Naive thymus-derived CD4-positive, alpha-beta T cell (primary cell): ENCODE measurements at regions not wholly inside any gene's neighbourhood (a gene's known extent, or its start where the extent isn't known, plus 50 kb on each side); places are given as distances from the start of the nearest gene placed in this dataset.

Experiments
- ATAC-seq: fragments of 150-1000 bp; cut with Tn5 transposase; 2 replicates; pipeline ENCODE4 v1.10.0; 2021; ENCODE audit warnings: mild to moderate bottlenecking, moderate library complexity
- CTCF ChIA-PET: fragments of 350-600 bp; sonication (Branson Sonifier 250); formaldehyde crosslinking; loops from one replicate; lab custom pipeline; 2021; ENCODE audit warnings: antibody characterized with exemption; lab: Charles Lee
- POLR2A ChIA-PET: fragments of 350-600 bp; sonication (Branson Sonifier 250); formaldehyde crosslinking; loops from one replicate; lab custom pipeline; 2021; ENCODE audit warnings: antibody characterized with exemption, inconsistent platforms; lab: Charles Lee
- DNase-seq, 9 donors: peaks; one replicate each; pipeline versions ENCODE4 v3.0.0 to v3.0.0-alpha.2; 2020 to 2022; ENCODE audit warnings: mixed read lengths in 1 of 9
- H3K27ac ChIP-seq: one replicate; pipeline ENCODE4 v1.7.0; 2013; ENCODE audit warnings: mild to moderate bottlenecking, low read depth, low read length, moderate library complexity
- H3K27me3 ChIP-seq, 2 donors: one replicate each; pipeline ENCODE4 v1.7.0; 2013; ENCODE audit warnings: low read length in 2 of 2, mild to moderate bottlenecking in 2 of 2, moderate library complexity in 2 of 2; ENCODE audit not compliant: control insufficient read depth in 2 of 2, insufficient read depth in 2 of 2
- H3K36me3 ChIP-seq, 3 experiments: 1 replicate in 2 of 3; 2 replicates in 1 of 3; pipeline ENCODE4 v1.7.0; 2013; ENCODE audit warnings: low read length in 3 of 3, mild to moderate bottlenecking in 3 of 3, moderate library complexity in 1 of 3; ENCODE audit not compliant: insufficient read depth in 3 of 3, control insufficient read depth in 2 of 3
- H3K4me1 ChIP-seq, 2 donors: one replicate each; pipeline ENCODE4 v1.7.0; 2013; ENCODE audit warnings: low read length in 2 of 2, mild to moderate bottlenecking in 2 of 2, moderate library complexity in 1 of 2; ENCODE audit not compliant: control insufficient read depth in 2 of 2, insufficient read depth in 2 of 2
- H3K4me3 ChIP-seq: 2 replicates; pipeline ENCODE4 v1.7.0; 2013; ENCODE audit warnings: mild to moderate bottlenecking, low read length
- H3K9me3 ChIP-seq, 3 experiments: 1 replicate in 2 of 3; 2 replicates in 1 of 3; pipeline ENCODE4 v1.7.0; 2013; ENCODE audit warnings: low read length in 3 of 3; ENCODE audit not compliant: control insufficient read depth in 2 of 3
- H3K27ac Mint-ChIP-seq, 9 donors: one replicate each; pipeline ENCODE4 v1.8.0; 2020 to 2022; ENCODE audit warnings: mixed read lengths in 9 of 9, mild to moderate bottlenecking in 8 of 9, moderate library complexity in 5 of 9, inconsistent platforms in 2 of 9
- H3K27me3 Mint-ChIP-seq, 5 donors: one replicate each; pipeline ENCODE4 v1.8.0; 2021 to 2022; ENCODE audit warnings: mixed read lengths in 5 of 5, mild to moderate bottlenecking in 1 of 5
- H3K36me3 Mint-ChIP-seq, 5 donors: one replicate each; pipeline ENCODE4 v1.8.0; 2020 to 2022; ENCODE audit warnings: mixed read lengths in 5 of 5, mild to moderate bottlenecking in 3 of 5, inconsistent platforms in 1 of 5
- H3K4me1 Mint-ChIP-seq, 7 donors: one replicate each; pipeline ENCODE4 v1.8.0; 2020 to 2022; ENCODE audit warnings: mixed read lengths in 7 of 7, mild to moderate bottlenecking in 3 of 7, inconsistent platforms in 1 of 7
- H3K4me3 Mint-ChIP-seq, 10 donors: one replicate each; pipeline ENCODE4 v1.8.0; 2020 to 2022; ENCODE audit warnings: mild to moderate bottlenecking in 10 of 10, mixed read lengths in 10 of 10, moderate library complexity in 6 of 10, inconsistent platforms in 2 of 10
- H3K9me3 Mint-ChIP-seq, 11 donors: one replicate each; pipeline ENCODE4 v1.8.0; 2020 to 2022; ENCODE audit warnings: mixed read lengths in 11 of 11, mild to moderate bottlenecking in 4 of 11, inconsistent platforms in 1 of 11, moderate library complexity in 1 of 11
- intact Hi-C, 2 donors: fragments of 100-400 bp; cut with micrococcal nuclease; formaldehyde crosslinking; loops; one replicate each; pipeline ENCODE4 v1.15.1; 2023

GRCh38 chr1:199335496-199335895 is 692.0 kb upstream of the NR5A2 start:
- no peaks in the 10 kb centered on the region for H3K36me3 Mint-ChIP-seq
- intact Hi-C loops, result no loop called here
- peaks cover 0 to 3% (median 0%) of the 10 kb centered on the region in 11 donors for H3K9me3 Mint-ChIP-seq

GRCh38 chr1:199336745-199337640 is 690.5 kb upstream of the NR5A2 start:
- no peaks in the 10 kb centered on the region for H3K36me3 Mint-ChIP-seq
- intact Hi-C loops, result no loop called here
- DNase-seq (no peak), ATAC-seq (no peak)
- H3K27me3 Mint-ChIP-seq, result peaks cover 11 to 30% (median 25%) of the 10 kb centered on the region in 5 donors
- H3K27ac Mint-ChIP-seq, result no peak overlapping the region
- Histone ChIP-seq H3K4me1 (no peaks in the 10 kb centered on the region), H3K4me3 (no peak overlapping the region), H3K27me3 (peaks cover 0 to 3% of the 10 kb centered on the region in 2 donors), H3K27ac (no peak overlapping the region), H3K9me3 (no peaks in the 10 kb centered on the region), H3K36me3 (no peaks in the 10 kb centered on the region)
- H3K4me3 Mint-ChIP-seq, result no peak overlapping the region
- H3K9me3 Mint-ChIP-seq, result peaks cover 0 to 3% (median 0%) of the 10 kb centered on the region in 11 donors
- ChIA-PET POLR2A (no interaction called here), CTCF (no interaction called here)
- H3K4me1 Mint-ChIP-seq, result no peaks in the 10 kb centered on the region

More at GRCh38 chr1:199335496-199335895, 692.0 kb upstream of the NR5A2 start:
- CTCF ChIA-PET, result no interaction called here
- no peak for ATAC-seq
- Histone ChIP-seq H3K27me3 (no peaks in the 10 kb centered on the region), H3K4me3 (no peak overlapping the region), H3K27ac (no peak overlapping the region), H3K9me3 (no peaks in the 10 kb centered on the region), H3K4me1 (no peaks in the 10 kb centered on the region), H3K36me3 (no peaks in the 10 kb centered on the region)
- Mint-ChIP-seq H3K27me3 (peaks cover 11 to 28% (median 23%) of the 10 kb centered on the region in 5 donors), H3K4me3 (no peak overlapping the region), H3K4me1 (no peaks in the 10 kb centered on the region), H3K27ac (no peak overlapping the region)
- no peak for DNase-seq
- POLR2A ChIA-PET, result no interaction called here

- no peaks in the 10 kb centered on the region for H3K4me1 Mint-ChIP-seq
- no peak overlapping the region for H3K4me3 Mint-ChIP-seq
- H3K9me3 Mint-ChIP-seq, result peaks cover 0 to 6% (median 0%) of the 10 kb centered on the region in 11 donors
- DNase-seq, result no peak
- Histone ChIP-seq H3K4me1 (no peaks in the 10 kb centered on the region), H3K27ac (no peak overlapping the region), H3K36me3 (no peaks in the 10 kb centered on the region), H3K4me3 (no peak overlapping the region), H3K27me3 (peaks cover 0 to 3% of the 10 kb centered on the region in 2 donors), H3K9me3 (no peaks in the 10 kb centered on the region)
- H3K36me3 Mint-ChIP-seq, result no peaks in the 10 kb centered on the region
- intact Hi-C loops, result no loop called here
- no peak for ATAC-seq
- ChIA-PET CTCF (no interaction called here), POLR2A (no interaction called here)
- peaks cover 16 to 30% (median 26%) of the 10 kb centered on the region in 5 donors for H3K27me3 Mint-ChIP-seq
- H3K27ac Mint-ChIP-seq, result no peak overlapping the region
These were observed 688.8 kb upstream of the NR5A2 start for GRCh38 chr1:199338760-199339159.

- H3K4me1 Mint-ChIP-seq, result no peaks in the 10 kb centered on the region
- Histone ChIP-seq H3K4me1 (no peaks in the 10 kb centered on the region), H3K27ac (no peak overlapping the region), H3K36me3 (no peaks in the 10 kb centered on the region), H3K27me3 (no peaks in the 10 kb centered on the region), H3K4me3 (no peak overlapping the region), H3K9me3 (no peaks in the 10 kb centered on the region)
- H3K9me3 Mint-ChIP-seq, result peaks cover 0 to 23% (median 7%) of the 10 kb centered on the region in 11 donors
- intact Hi-C loops, result no loop called here
- no peaks in the 10 kb centered on the region for H3K36me3 Mint-ChIP-seq
- no peak overlapping the region for H3K27ac Mint-ChIP-seq
- H3K4me3 Mint-ChIP-seq, result no peak overlapping the region
- POLR2A ChIA-PET, result no interaction called here
- DNase-seq (no peak), ATAC-seq (no peak)
- CTCF ChIA-PET, result no interaction called here
- H3K27me3 Mint-ChIP-seq, result peaks cover 2 to 22% (median 11%) of the 10 kb centered on the region in 5 donors
These were observed 675.2 kb upstream of the NR5A2 start for GRCh38 chr1:199352351-199352750.

- H3K4me1 ChIP-seq, result no peaks in the 10 kb centered on the region
- H3K36me3 ChIP-seq, result no peaks in the 10 kb centered on the region
- H3K27me3 ChIP-seq, result no peaks in the 10 kb centered on the region
- Mint-ChIP-seq H3K27ac (no peak overlapping the region), H3K9me3 (peaks cover 0 to 16% (median 6%) of the 10 kb centered on the region in 11 donors), H3K4me1 (no peaks in the 10 kb centered on the region), H3K36me3 (no peaks in the 10 kb centered on the region), H3K4me3 (no peak overlapping the region), H3K27me3 (peaks cover 1 to 15% (median 4%) of the 10 kb centered on the region in 5 donors)
- ChIA-PET CTCF (no interaction called here), POLR2A (no interaction called here)
- intact Hi-C loops, result no loop called here
- H3K4me3 ChIP-seq, result no peak overlapping the region
- ATAC-seq (no peak), DNase-seq (no peak)
- no peaks in the 10 kb centered on the region for H3K9me3 ChIP-seq
- no peak overlapping the region for H3K27ac ChIP-seq
These were observed 673.6 kb upstream of the NR5A2 start for GRCh38 chr1:199353906-199354305.

GRCh38 chr1:199356561-199356960 is 670.9 kb upstream of the NR5A2 start:
- H3K27me3 Mint-ChIP-seq, result peaks cover 0 to 13% (median 0%) of the 10 kb centered on the region in 5 donors
- no peak overlapping the region for H3K4me3 ChIP-seq
- H3K9me3 Mint-ChIP-seq, result peaks cover 0 to 7% (median 0%) of the 10 kb centered on the region in 11 donors
- DNase-seq (no peak), ATAC-seq (no peak)
- no peaks in the 10 kb centered on the region for H3K4me1 Mint-ChIP-seq
- H3K27ac ChIP-seq, result no peak overlapping the region
- H3K9me3 ChIP-seq, result no peaks in the 10 kb centered on the region
- no peaks in the 10 kb centered on the region for H3K36me3 Mint-ChIP-seq
- H3K4me3 Mint-ChIP-seq, result no peak overlapping the region
- POLR2A ChIA-PET, result no interaction called here
- CTCF ChIA-PET, result no interaction called here
- H3K27ac Mint-ChIP-seq, result no peak overlapping the region
- H3K4me1 ChIP-seq, result no peaks in the 10 kb centered on the region
- no peaks in the 10 kb centered on the region for H3K36me3 ChIP-seq
- H3K27me3 ChIP-seq, result no peaks in the 10 kb centered on the region
- intact Hi-C loops, result no loop called here

GRCh38 chr1:199357599-199357998 is 669.9 kb upstream of the NR5A2 start:
- no peak for DNase-seq
- Mint-ChIP-seq H3K27ac (no peak overlapping the region), H3K4me3 (no peak overlapping the region), H3K4me1 (no peaks in the 10 kb centered on the region), H3K27me3 (peaks cover 0 to 13% (median 0%) of the 10 kb centered on the region in 5 donors), H3K9me3 (peaks cover 0 to 7% (median 0%) of the 10 kb centered on the region in 11 donors), H3K36me3 (no peaks in the 10 kb centered on the region)
- H3K27ac ChIP-seq, result no peak overlapping the region
- POLR2A ChIA-PET, result no interaction called here
- no peaks in the 10 kb centered on the region for H3K36me3 ChIP-seq
- no peak for ATAC-seq
- intact Hi-C loops, result no loop called here
- no peaks in the 10 kb centered on the region for H3K9me3 ChIP-seq
- CTCF ChIA-PET, result no interaction called here
- H3K27me3 ChIP-seq, result no peaks in the 10 kb centered on the region
- no peak overlapping the region for H3K4me3 ChIP-seq
- no peaks in the 10 kb centered on the region for H3K4me1 ChIP-seq
